ENCODE measurements at regions not wholly inside any gene's neighbourhood (a gene's known extent, or its start where the extent isn't known, plus 50 kb on each side); places are given as distances from the start of the nearest gene placed in this dataset.

- DNase-seq (ENCODE audit: low read depth in 2 of 2), result no peak
- H3K4me3 ChIP-seq (replicated peaks in 1 of 2; ENCODE audit: low read depth in 2 of 2, low read length in 2 of 2), result no peak overlapping the region
- TF ChIP-seq CTCF (IDR thresholded peaks at IDR 0.05; ENCODE audit: low read depth, low read length), result no peak
These were observed 86.0 kb downstream of the SPP2 start for GRCh38 chr2:234136461-234136860.

GRCh38 chr2:234135750-234136221 is 85.3 kb downstream of the SPP2 start:
- peak; percentile 86 for TF ChIP-seq CTCF (IDR thresholded peaks at IDR 0.05; ENCODE audit: low read depth, low read length)
- DNase-seq (ENCODE audit: low read depth in 2 of 2), result peak; percentile 80 to 83
- H3K4me3 ChIP-seq (replicated peaks in 1 of 2; ENCODE audit: low read depth in 2 of 2, low read length in 2 of 2), result no peak overlapping the region

- peak in 1 of 2 donors; percentile 16 for DNase-seq (ENCODE audit: low read depth in 2 of 2)
- TF ChIP-seq CTCF (IDR thresholded peaks at IDR 0.05; ENCODE audit: low read depth, low read length), result no peak
- no peak overlapping the region for H3K4me3 ChIP-seq (replicated peaks in 1 of 2; ENCODE audit: low read depth in 2 of 2, low read length in 2 of 2)
These were observed 84.0 kb downstream of the SPP2 start for GRCh38 chr2:234134496-234134895.

- no peak for TF ChIP-seq CTCF (IDR thresholded peaks at IDR 0.05; ENCODE audit: low read depth, low read length)
These were observed 82.5 kb downstream of the SPP2 start for GRCh38 chr2:234133004-234133403.

GRCh38 chr2:234130777-234131181 is 80.3 kb downstream of the SPP2 start:
- TF ChIP-seq CTCF (IDR thresholded peaks at IDR 0.05; ENCODE audit: low read depth, low read length), result no peak
- H3K4me3 ChIP-seq (replicated peaks in 1 of 2; ENCODE audit: low read depth in 2 of 2, low read length in 2 of 2), result no peak overlapping the region
- DNase-seq (ENCODE audit: low read depth in 2 of 2), result no peak

More at GRCh38 chr2:234133004-234133403, 82.5 kb downstream of the SPP2 start:
- no peak overlapping the region for H3K4me3 ChIP-seq (replicated peaks in 1 of 2; ENCODE audit: low read depth in 2 of 2, low read length in 2 of 2)
- no peak for DNase-seq (ENCODE audit: low read depth in 2 of 2)

- TF ChIP-seq CTCF (IDR thresholded peaks at IDR 0.05; ENCODE audit: low read depth, low read length), result no peak
- no peak overlapping the region for H3K4me3 ChIP-seq (replicated peaks in 1 of 2; ENCODE audit: low read depth in 2 of 2, low read length in 2 of 2)
- no peak for DNase-seq (ENCODE audit: low read depth in 2 of 2)
These were observed 78.1 kb downstream of the SPP2 start for GRCh38 chr2:234128606-234129005.
